Activated CD4-positive, CD25-positive, alpha-beta regulatory T cell treated with anti-CD3 and anti-CD28 coated beads, Interleukin-2, amount 50 U/mL, for 72 hours (primary cell): ENCODE measurements at regions not wholly inside any gene's neighbourhood (a gene's known extent, or its start where the extent isn't known, plus 50 kb on each side); places are given as distances from the start of the nearest gene placed in this dataset.

ENCODE experiments used
- DNase-seq: peaks from one replicate; pipeline ENCODE4 v3.0.0; 2021

- DNase-seq = no peak
Measured at GRCh38 chr7:106776618-106777347, 88.3 kb upstream of the PIK3CG start.

DNA sequence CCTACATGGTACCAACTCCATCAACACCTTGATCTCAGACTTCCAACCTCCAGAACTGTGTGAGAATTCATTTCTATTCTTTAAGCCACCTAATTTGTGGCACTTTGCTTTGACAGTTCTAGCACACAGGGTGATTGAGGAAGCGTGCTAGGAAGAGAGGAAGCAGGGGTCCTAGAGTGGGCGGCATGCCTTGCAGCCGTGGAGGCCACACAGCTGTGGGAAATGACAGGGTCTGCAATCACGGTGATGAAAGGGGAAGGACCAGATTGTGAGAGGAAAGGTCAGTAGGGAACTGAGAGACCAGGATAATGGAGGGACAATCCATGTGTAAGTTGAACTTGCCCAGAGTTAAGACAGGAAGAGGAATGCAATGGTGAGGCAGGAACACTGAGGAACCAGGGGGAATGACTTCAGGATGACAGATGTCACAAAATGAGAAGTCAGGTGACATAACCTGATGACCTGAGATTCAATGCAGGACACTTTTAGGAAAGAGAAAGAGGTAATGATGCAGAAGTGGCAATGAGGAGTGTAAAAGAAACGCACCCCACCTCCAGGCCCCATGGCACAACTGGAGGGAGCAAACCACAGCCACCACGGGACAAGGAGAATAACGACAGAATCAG, 87.3 kb upstream of the PIK3CG start:
- DNase-seq = no peak

- no peak for DNase-seq
Measured at GRCh38 chr7:106778656-106779250, 86.3 kb upstream of the PIK3CG start.

DNA sequence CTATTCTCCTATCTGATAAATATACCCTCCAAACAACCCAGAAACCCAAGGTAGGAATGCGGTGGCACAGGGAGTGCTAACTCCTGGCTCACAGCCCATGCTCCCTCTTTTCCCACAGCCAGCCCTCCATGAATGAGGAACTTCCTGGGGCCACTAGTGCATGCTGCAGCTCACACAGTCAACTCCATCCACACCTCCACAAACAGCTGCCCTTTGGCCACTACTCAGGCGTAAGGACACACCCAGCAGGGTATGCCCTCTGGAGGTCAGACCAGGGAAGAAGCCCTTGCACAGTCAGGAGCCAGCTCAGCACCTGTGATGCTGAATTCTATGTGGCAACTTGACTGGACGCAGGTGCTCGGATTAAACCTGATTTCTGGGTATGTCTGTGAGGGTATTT, 85.2 kb upstream of the PIK3CG start:
- DNase-seq = no peak

DNA sequence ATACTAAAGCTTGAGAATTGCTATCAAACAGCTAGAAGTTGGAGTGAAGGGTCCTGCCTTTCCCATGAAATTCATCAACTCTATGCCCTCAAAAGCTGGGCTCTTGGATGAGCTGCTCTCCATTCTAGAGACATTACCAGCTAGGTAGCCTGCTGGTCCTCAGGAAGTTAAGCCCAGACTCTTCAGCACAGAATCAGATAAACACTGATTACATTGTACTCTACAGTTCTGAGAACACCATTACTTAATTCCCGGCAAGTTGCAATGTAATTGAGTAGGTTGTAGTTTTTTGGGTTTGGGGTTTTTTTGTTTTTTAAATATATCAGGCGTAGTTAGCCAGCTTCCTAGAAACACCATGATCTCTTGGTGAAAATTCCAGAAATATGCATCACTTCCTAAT, 84.1 kb upstream of the PIK3CG start:
- DNase-seq = no peak

DNA sequence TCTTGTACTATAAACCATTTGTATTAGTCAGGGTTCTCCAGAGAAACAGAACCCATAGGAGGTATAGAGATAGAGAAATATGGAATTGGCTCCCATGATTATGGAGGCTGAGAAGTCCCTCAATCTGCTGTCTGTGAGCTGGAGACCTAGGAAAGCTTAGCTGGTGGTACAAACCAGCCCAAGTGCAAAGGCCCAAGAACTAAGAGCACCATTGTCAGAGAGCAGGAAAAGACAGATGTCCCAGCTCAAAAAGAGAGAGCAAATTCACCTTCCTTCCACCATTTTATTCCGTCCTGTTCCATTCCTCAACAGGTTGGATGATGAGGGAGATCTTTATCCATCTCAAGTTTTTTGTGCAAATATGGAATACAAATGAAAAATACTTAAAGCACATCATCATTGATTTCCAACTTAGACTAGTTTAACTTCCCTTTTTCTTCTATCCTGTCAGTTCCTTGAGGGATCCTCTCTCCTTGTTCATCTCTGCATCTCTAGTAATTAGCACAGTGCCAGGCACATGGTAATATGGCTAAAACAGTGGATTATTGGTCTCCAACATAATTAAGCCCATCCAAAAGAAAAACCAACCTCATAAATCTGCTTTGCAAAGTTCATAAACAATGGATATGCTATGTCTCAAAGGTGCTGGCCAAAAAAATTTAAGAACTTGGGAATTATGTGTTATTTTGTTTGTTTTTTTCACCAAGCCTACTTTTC, 83.1 kb upstream of the PIK3CG start:
- DNase-seq = no peak

DNA sequence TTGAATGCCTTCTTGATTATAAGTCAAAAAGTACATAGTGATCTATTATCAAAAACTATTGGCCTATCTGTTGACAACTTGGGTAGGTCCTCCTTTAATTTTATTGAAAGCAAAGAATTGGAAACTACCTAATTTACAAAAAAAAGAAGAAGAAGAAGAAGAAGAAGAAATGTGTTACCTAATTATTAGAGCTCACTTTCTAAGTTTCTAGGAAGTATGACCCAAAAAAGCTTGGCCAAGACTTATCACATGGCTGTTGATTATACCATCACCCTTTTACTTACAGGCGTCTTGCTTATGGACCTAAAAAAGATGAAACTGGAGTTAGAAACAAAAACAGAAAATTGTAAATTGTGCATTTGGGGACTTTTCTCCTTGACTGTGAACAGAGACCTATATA, 81.8 kb upstream of the PIK3CG start:
- no peak for DNase-seq

DNA sequence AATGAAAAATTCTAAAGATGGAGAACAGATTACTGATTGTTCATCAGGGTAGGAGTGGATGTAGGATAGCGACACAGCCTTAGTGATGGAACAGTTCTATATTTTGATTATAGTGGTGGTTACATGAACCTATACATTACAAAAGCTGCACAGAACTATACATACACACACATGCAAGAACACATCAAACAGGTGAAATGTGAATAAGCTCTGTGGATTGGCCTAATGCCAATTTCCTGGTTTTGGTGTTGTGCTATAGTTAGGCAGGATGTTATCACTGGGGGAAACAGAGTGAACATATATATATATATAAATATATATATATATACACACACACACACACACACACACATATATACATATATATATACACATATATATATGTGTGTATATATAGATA, 76.4 kb upstream of the PIK3CG start:
- no peak for DNase-seq

DNA sequence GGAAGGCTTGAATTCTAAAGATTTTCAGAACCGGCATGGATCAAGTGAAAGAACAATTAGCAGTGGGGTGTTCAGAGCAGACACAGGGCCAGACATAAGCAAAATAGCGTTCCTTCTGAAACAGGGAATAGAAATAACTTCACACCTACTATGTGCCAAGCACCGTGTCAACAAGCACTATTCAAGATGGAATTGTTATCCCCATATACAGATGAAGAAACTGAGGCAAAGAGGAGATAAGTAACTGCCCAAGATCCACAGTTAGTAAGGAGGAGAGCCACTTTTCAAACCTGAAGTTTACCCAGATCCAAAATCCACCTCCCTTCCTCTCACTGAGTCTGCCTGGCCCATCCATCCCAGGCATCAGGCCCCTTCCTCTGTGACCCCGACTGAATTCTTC, 73.6 kb upstream of the PIK3CG start:
- no peak for DNase-seq

DNA sequence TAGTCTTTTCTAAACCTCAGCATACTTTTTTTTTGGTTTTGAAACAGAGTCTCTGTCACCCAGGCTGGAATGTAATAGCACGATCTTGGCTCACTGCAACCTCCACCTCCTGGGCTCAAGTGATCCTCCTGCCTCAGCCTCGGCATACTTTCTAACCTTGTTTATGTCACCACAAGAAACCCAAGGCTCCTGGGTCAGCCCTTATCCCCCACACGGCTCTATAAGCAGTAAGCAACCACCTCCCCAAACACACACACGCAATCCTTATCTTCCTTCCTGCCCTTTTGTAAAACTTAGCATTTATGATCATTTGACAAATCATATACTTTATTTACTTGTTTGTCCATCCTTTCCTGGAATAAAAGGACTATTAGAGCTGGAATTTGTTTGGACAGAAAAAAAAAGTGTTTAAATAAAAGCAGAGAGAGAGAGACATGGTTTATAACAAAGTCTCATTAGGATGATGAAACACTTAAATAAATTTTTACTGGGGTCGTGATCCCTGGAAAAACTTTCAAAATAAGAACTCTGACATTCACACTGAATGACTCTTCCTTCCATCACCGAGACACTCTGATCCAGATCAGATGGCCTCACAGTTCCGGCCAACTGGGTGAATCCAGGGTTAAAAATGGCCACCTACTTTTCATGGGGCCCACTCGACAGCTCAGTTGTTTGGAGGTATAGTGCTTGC, 72.7 kb upstream of the PIK3CG start:
- DNase-seq = no peak

- no peak for DNase-seq
Measured at GRCh38 chr7:106793015-106793975, 71.8 kb upstream of the PIK3CG start.

GRCh38 chr7:106794276-106795083, 70.6 kb upstream of the PIK3CG start:
- DNase-seq = no peak

DNA sequence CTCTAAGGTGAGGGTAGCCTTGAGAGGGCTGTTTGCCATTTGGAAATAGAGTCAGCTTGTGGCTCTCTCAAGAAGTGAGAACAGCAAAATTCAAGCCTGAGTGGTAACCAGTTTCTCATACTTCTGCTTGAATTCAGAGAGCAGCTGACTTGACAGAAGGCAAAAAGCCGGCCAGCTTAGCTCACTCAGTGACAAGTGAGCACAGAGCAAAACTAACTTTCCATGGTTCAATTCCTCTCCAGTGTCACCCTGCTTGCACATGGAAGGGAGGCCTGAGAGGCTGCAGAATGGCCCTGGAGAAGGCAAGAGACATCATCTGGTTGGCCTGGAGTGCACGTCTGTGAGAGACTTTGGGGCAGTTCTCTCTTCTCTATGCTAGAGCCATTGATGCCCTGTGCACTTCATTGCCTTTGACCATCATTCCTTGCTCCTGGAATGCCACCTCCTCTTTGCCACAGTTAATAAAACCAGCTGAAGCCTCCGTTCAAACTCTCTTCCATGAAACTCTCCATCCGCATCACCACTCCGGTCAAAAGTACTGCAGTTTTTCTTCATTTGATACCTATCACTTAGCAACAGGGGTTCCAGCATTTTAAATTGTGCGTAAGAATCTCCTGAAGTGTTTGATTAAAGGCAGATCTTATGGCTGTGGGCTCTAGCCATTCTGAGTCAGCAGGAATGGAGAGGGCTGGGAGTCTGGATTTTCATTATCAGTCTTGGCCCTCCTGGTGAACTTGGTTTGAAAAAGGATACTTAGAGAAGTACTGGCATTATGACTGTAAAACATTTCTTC, 69.8 kb upstream of the PIK3CG start:
- DNase-seq = no peak

DNA sequence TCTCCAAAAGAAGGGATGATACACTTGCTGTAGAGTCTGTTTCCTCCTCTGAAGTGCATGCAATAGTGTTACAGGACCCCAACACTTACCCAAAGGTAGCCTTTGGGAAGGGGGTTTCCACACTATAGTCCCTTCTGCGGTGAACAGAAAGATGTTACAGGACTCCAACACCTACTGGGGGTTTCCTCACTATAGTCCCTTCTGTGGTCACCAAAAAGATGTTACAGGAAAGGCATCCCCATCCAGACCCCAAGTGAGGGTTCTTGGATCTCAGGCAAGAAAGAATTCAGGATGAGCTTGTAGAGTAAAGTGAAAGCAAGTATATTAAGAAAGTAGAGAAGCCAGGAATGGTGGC, 69.2 kb upstream of the PIK3CG start:
- DNase-seq = no peak

- DNase-seq = no peak
Measured at GRCh38 chr7:106797937-106798336, 67.1 kb upstream of the PIK3CG start.

DNA sequence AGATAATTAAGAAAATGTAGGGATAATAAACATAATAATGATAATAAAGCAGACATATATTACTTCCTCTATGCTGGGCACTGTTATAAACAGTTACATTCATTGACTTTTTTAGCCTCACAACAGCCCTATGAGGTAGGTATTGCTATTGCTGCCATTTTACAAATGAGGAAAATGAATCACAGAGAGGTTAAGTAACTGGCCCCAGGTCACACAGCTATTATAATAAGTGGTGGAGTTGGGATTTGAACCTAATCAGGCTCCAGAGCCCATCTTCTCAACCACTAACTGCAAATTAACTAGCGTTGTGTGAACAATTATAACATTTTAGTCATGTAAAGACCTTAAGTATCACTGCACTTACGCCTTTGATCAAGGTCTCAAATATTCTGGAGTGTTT, 62.5 kb upstream of the PIK3CG start:
- DNase-seq = no peak

DNA sequence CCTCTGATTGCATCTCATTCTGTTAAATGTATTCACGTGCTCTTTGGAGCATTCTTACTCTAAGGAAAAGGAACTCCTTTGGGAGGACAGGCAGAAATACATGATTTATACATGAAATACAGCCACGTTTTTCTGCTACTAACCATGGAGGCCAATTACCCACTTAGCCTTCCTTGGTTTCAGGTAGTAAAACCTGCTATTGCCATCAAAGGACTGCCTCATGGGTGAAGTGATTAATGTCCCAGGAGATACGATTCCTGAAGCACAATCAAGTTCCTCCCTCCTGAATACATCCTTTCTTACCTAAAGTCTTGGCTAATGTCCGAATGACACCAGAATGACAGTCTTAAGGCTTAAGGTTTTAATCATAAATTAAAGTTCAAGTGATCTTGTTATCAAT, 58.5 kb upstream of the PIK3CG start:
- no peak for DNase-seq

GRCh38 chr7:106807474-106807873, 57.6 kb upstream of the PIK3CG start:
- DNase-seq = no peak

DNA sequence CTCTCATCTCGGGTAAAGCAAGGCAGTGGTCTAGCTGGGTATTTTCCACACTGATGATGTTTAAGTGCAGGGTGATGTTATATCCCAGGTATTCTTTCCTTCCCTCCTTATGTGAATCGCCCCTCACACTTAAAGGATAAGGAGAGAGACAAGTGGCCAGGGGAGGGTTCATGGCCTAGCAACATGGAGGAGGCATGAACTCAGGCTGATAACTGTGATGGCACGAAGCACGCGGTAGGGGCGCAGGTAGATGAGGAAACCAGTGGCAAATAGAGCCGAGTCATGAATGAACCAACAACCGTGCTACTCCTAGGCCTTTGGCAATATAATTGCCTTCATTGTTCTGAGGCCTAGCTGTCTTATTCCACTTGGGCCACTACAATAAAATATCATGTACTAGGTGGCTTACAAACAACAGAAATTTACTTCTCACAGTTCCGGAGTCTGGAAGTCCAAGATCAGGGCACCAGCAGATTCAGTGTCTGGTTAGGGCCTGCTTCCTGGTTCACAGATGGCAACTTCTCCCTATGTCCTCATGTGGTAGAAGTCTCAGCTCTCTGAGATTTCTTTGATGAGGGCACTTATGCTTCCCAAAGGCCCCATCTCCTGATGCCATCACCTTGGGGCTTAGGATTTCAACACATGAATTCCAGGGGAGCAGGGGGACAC, 56.0 kb upstream of the PIK3CG start:
- DNase-seq = no peak

DNA sequence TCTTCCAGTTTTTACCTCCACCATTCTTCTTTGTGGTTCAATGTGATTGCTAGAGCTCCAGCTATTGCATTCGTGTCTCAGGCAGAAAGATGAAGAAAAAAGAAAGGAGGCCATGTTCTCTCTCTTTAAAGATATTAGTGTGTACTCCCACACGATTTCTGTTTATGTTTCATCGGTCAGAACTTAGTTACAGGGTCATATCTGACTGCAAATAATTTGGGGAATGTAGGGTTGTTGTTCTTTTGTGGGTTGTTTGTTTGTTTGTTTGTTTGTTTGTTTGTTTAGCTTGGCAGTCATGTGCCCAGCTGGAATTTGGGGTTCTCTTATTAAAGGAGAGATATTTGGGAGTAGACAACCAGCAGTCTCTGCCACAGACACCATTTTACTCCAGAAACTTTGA, 53.6 kb upstream of the PIK3CG start:
- DNase-seq = no peak
